Gastrocnemius medialis (tissue), 4 donors: ENCODE measurements at regions not wholly inside any gene's neighbourhood (a gene's known extent, or its start where the extent isn't known, plus 50 kb on each side); places are given as distances from the start of the nearest gene placed in this dataset.
"Not testable (repeated sequence)": the region's sequence is repeated elsewhere in the genome, so short reads cannot be mapped to it uniquely, and the experiment has no call there.

Source experiments
- ATAC-seq, 2 donors: fragments of 150-250 bp; one replicate each; pipeline ENCODE4 v1.9.1; 2016
- DNase-seq, 2 donors: peaks; one replicate each; pipeline ENCODE4 v3.0.0-alpha.2; 2019
- H3K27ac ChIP-seq, 4 donors: fragments of 200-600 bp; sonication (generic); 1 replicate in 1 of 4; 2 replicates in 3 of 4; pipeline ENCODE4 v1.5.1; 2016 to 2018; ENCODE audit warnings: mild to moderate bottlenecking in 2 of 4, moderate library complexity in 1 of 4
- H3K27me3 ChIP-seq, 3 donors: fragments of 200-600 bp; sonication (generic) in 2 of 3; 1 replicate in 1 of 3; 2 replicates in 2 of 3; pipeline versions ENCODE4 v1.5.1 to v1.6.0; 2016 to 2019; ENCODE audit warnings: mild to moderate bottlenecking in 1 of 3, moderate library complexity in 1 of 3
- H3K36me3 ChIP-seq, 2 donors: fragments of 200-600 bp; sonication (generic) in 1 of 2; one replicate each; pipeline ENCODE4 v1.5.1; 2017 to 2018
- H3K4me1 ChIP-seq, 2 donors: fragments of 200-600 bp; sonication (generic) in 1 of 2; one replicate each; pipeline ENCODE4 v1.5.1; 2016 to 2017; ENCODE audit warnings: mild to moderate bottlenecking in 2 of 2
- H3K4me3 ChIP-seq, 4 donors: fragments of 200-600 bp; sonication (generic) in 3 of 4; 1 replicate in 1 of 4; 2 replicates in 3 of 4; pipeline ENCODE4 v1.5.1; 2016 to 2019; ENCODE audit warnings: mild to moderate bottlenecking in 2 of 4
- H3K9me3 ChIP-seq, 3 donors: fragments of 200-600 bp; sonication (generic) in 2 of 3; 1 replicate in 1 of 3; 2 replicates in 2 of 3; pipeline ENCODE4 v1.5.1; 2016 to 2019
- POLR2A ChIP-seq, 2 donors: fragments of 450-650 bp; IDR thresholded peaks; one replicate each; pipeline ENCODE4 v1.6.1; 2017; ENCODE audit warnings: antibody characterized with exemption in 2 of 2, mild to moderate bottlenecking in 2 of 2, moderate library complexity in 2 of 2
- in situ Hi-C, 4 donors: fragments of 200-750 bp; cut with MboI; loops; one replicate each; pipeline versions ENCODE4 v1.15.0 to v1.8.0; 2017; ENCODE audit warnings: low sequenced_read_pairs in 4 of 4
- intact Hi-C: fragments of 100-400 bp; cut with DNase I; formaldehyde crosslinking; loops from one replicate; pipeline ENCODE4 v1.15.1; 2023; ENCODE audit warnings: low total_unique reads
- TF ChIP-seq, protein P1 (sequence below), 5 experiments: fragments of 450-650 bp in 3 of 5; fragments of 200-600 bp in 2 of 5; sonication (generic) in 2 of 5; IDR thresholded peaks in 4 of 5; conservative IDR thresholded peaks in 1 of 5; 1 replicate in 4 of 5; 2 replicates in 1 of 5; pipeline ENCODE4 v1.5.1; 2016 to 2019; ENCODE audit warnings: antibody characterized with exemption in 5 of 5, mild to moderate bottlenecking in 3 of 5, moderate library complexity in 3 of 5

DNA sequence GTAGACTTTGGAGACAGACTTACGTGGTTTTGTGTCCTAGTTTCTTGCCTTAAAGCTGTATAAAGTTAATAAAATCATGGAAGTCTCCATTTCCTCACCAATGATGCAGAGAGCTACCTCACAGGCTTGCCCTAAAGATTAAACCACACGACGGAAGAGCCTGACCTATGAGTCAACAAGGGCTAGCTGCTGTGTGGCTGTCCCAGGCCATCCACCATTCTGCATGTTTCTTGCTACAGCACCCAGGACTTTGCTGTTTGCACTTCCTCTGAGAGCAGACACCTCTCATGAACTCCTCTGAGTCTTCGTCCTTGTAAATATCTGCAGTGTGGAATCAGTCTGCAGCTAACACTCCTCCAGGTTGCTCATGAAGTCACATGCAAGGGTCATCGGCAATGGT lies 160.0 kb upstream of the TRIB2 start:
- H3K9me3 ChIP-seq: no peaks in the 10 kb centered on the region
- no peak for ATAC-seq
- in situ Hi-C loops: no loop called here
- no peak for DNase-seq
- no peak overlapping the region for H3K27ac ChIP-seq
- TF ChIP-seq, protein P1, sequence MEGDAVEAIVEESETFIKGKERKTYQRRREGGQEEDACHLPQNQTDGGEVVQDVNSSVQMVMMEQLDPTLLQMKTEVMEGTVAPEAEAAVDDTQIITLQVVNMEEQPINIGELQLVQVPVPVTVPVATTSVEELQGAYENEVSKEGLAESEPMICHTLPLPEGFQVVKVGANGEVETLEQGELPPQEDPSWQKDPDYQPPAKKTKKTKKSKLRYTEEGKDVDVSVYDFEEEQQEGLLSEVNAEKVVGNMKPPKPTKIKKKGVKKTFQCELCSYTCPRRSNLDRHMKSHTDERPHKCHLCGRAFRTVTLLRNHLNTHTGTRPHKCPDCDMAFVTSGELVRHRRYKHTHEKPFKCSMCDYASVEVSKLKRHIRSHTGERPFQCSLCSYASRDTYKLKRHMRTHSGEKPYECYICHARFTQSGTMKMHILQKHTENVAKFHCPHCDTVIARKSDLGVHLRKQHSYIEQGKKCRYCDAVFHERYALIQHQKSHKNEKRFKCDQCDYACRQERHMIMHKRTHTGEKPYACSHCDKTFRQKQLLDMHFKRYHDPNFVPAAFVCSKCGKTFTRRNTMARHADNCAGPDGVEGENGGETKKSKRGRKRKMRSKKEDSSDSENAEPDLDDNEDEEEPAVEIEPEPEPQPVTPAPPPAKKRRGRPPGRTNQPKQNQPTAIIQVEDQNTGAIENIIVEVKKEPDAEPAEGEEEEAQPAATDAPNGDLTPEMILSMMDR (IDR thresholded peaks at IDR 0.05 in 4 of 5, conservative IDR thresholded peaks at IDR 0.05 in 1 of 5): no peak
- no peak for TF ChIP-seq POLR2A (IDR thresholded peaks at IDR 0.05)
- intact Hi-C loops: no loop called here
- H3K36me3 ChIP-seq: no peaks in the 10 kb centered on the region
- H3K4me1 ChIP-seq: no peaks in the 10 kb centered on the region
- no peak overlapping the region for H3K4me3 ChIP-seq
- H3K27me3 ChIP-seq: no peaks in the 10 kb centered on the region

DNA sequence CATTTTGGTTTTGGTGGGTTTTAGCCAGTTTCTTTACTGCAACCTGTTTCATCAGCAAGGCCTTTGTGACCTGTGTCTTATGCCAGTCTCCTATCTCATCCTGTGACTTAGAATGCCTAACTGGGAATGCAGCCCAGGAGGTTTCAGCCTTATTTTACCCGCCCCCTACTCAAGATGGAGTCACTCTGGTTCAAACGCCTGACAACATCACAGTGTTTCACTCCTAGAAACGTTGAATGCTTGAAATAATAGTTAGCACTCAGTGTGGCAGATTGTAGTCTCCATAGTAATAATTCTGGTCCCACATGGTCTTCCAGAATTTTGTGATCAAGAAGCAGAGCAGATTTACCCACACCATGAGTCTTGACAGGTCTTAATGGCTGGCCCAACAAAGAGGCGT lies 159.0 kb upstream of the TRIB2 start:
- H3K9me3 ChIP-seq: no peaks in the 10 kb centered on the region
- DNase-seq: no peak
- in situ Hi-C loops (no loop called here), intact Hi-C loops (no loop called here)
- ATAC-seq: no peak
- no peak overlapping the region for H3K27ac ChIP-seq
- TF ChIP-seq POLR2A (IDR thresholded peaks at IDR 0.05): no peak
- TF ChIP-seq, protein P1 (IDR thresholded peaks at IDR 0.05 in 4 of 5, conservative IDR thresholded peaks at IDR 0.05 in 1 of 5): no peak
- H3K27me3 ChIP-seq: no peaks in the 10 kb centered on the region
- no peak overlapping the region for H3K4me3 ChIP-seq
- no peaks in the 10 kb centered on the region for H3K36me3 ChIP-seq
- H3K4me1 ChIP-seq: no peaks in the 10 kb centered on the region

GRCh38 chr2:12558519-12558918 lies 158.2 kb upstream of the TRIB2 start:
- no peak for TF ChIP-seq POLR2A (IDR thresholded peaks at IDR 0.05)
- TF ChIP-seq, protein P1 (IDR thresholded peaks at IDR 0.05 in 4 of 5, conservative IDR thresholded peaks at IDR 0.05 in 1 of 5): no peak
- DNase-seq (no peak), ATAC-seq (no peak)
- intact Hi-C loops (no loop called here), in situ Hi-C loops (no loop called here)
- no peaks in the 10 kb centered on the region for H3K36me3 ChIP-seq
- no peaks in the 10 kb centered on the region for H3K27me3 ChIP-seq
- no peak overlapping the region for H3K4me3 ChIP-seq
- no peaks in the 10 kb centered on the region for H3K9me3 ChIP-seq
- H3K27ac ChIP-seq: no peak overlapping the region
- no peaks in the 10 kb centered on the region for H3K4me1 ChIP-seq

DNA sequence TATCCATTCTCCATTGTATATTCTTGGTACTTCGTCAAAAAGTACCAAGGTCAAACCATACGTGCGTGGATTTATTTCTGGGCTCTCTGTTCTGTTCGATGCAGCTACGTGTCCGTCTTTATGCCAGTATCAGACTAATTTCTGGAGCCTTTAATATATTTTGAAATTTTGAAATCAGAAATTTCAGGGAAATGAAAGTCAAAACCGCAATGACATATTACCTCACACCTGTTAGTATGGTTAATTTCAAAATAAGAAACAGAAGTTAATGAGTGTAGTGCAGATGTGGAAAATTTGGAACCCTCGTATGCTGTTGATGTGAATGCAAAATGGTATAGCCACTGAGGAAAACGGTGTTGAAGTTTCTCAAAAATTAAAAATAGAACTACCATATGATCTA lies 156.1 kb upstream of the TRIB2 start:
- intact Hi-C loops: no loop called here
- TF ChIP-seq, protein P1 (IDR thresholded peaks at IDR 0.05 in 4 of 5, conservative IDR thresholded peaks at IDR 0.05 in 1 of 5): no peak
- TF ChIP-seq POLR2A (IDR thresholded peaks at IDR 0.05): no peak
- H3K4me1 ChIP-seq: no peaks in the 10 kb centered on the region

DNA sequence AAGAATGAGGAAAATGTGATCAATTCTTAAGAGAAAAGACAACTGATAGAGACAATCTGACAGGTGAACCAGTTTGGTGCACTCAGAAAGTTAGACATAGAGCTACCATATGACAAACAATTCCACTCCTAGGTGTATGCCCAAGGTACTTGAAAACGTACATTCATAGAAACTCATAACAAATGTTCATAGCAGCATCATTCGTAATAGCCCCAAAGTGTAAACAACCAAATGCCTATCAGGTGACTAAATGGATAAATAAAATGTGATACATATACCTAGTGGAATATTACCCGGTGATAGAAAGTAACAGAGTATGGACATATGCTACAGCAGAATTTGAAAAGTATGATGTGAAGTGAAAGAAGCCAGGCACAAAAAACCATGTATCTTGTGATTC lies 149.3 kb upstream of the TRIB2 start:
- ATAC-seq (no peak), DNase-seq (no peak)
- Histone ChIP-seq H3K36me3 (no peaks in the 10 kb centered on the region), H3K4me3 (no peak overlapping the region), H3K9me3 (no peaks in the 10 kb centered on the region), H3K4me1 (no peaks in the 10 kb centered on the region), H3K27ac (no peak overlapping the region), H3K27me3 (no peaks in the 10 kb centered on the region)
- in situ Hi-C loops (no loop called here), intact Hi-C loops (no loop called here)
- TF ChIP-seq, protein P1 (IDR thresholded peaks at IDR 0.05 in 4 of 5, conservative IDR thresholded peaks at IDR 0.05 in 1 of 5): no peak
- no peak for TF ChIP-seq POLR2A (IDR thresholded peaks at IDR 0.05)

More for the DNA sequence above, 156.1 kb upstream of the TRIB2 start:
- DNase-seq: no peak
- Histone ChIP-seq H3K27me3 (no peaks in the 10 kb centered on the region), H3K9me3 (no peaks in the 10 kb centered on the region), H3K36me3 (no peaks in the 10 kb centered on the region), H3K4me3 (no peak overlapping the region), H3K27ac (no peak overlapping the region)
- in situ Hi-C loops: no loop called here
- ATAC-seq: no peak

GRCh38 chr2:12569510-12569909 lies 147.2 kb upstream of the TRIB2 start:
- in situ Hi-C loops, intact Hi-C loops, H3K27ac ChIP-seq, DNase-seq, H3K4me3 ChIP-seq, H3K4me1 ChIP-seq, H3K9me3 ChIP-seq, H3K27me3 ChIP-seq, H3K36me3 ChIP-seq, ATAC-seq: not testable (repeated sequence)

- H3K4me3 ChIP-seq, H3K4me1 ChIP-seq, H3K27me3 ChIP-seq, H3K9me3 ChIP-seq, in situ Hi-C loops, H3K36me3 ChIP-seq, intact Hi-C loops, H3K27ac ChIP-seq, DNase-seq, ATAC-seq: not testable (repeated sequence)
Measured at GRCh38 chr2:12569929-12570328, 146.8 kb upstream of the TRIB2 start.
